Fibroblast of mammary gland (primary cell): ENCODE measurements at regions not wholly inside any gene's neighbourhood (a gene's known extent, or its start where the extent isn't known, plus 50 kb on each side); places are given as distances from the start of the nearest gene placed in this dataset.

ENCODE experiments used
- DNase-seq: peaks from one replicate; pipeline ENCODE4 v3.0.0-alpha.2; 2010; ENCODE audit warnings: low read depth
- H3K4me3 ChIP-seq: 2 replicates; pipeline ENCODE4 v1.5.1; 2011; ENCODE audit warnings: low read depth, mild to moderate bottlenecking, low read length, moderate library complexity; ENCODE audit not compliant: control insufficient read depth
- TF ChIP-seq, protein P1 (sequence below): conservative IDR thresholded peaks from 2 replicates; pipeline ENCODE4 v1.5.1; 2011; ENCODE audit warnings: low read depth, low read length, inconsistent platforms; ENCODE audit not compliant: control insufficient read depth, insufficient read depth

- no peak overlapping the region for H3K4me3 ChIP-seq
Measured at GRCh38 chr5:81853030-81853357, 102.1 kb upstream of the SSBP2 start.

DNA sequence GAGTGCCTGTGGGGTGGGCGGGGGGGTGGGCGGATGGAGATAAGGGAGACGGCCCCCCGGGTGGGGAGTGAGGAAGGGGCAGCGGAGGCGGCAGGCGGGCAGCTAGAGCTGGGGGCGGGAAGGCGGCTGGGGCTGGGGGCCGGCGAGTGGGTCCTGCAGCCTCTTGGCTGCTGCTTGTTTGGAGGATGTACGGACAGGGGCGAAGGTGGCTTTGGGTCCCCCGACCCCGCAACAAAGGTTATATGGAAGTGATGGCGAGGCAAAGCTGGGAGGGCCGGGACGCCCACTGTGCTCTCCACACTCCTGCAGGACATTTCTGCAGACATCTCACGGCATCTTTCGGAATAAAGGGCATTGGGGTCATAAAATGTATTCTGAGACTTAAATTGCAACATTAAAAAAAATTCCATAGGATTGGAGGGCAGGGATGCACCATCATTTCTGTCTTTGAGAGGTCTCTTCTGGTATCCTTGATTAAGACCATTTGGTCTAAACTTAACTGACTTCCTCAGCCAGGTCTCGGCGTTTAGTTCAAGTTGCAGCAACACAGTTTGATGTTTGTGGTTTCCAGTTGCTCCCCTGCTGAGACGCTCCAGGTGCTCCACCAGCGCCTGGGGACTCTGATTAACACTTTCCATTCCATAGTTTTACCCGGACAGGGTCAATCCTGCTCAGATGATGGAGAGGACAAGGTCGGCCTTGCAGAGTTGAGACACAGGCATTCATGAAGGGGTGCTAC, 101.6 kb upstream of the SSBP2 start:
- H3K4me3 ChIP-seq: peak overlapping the region; percentile 30
- TF ChIP-seq, protein P1, sequence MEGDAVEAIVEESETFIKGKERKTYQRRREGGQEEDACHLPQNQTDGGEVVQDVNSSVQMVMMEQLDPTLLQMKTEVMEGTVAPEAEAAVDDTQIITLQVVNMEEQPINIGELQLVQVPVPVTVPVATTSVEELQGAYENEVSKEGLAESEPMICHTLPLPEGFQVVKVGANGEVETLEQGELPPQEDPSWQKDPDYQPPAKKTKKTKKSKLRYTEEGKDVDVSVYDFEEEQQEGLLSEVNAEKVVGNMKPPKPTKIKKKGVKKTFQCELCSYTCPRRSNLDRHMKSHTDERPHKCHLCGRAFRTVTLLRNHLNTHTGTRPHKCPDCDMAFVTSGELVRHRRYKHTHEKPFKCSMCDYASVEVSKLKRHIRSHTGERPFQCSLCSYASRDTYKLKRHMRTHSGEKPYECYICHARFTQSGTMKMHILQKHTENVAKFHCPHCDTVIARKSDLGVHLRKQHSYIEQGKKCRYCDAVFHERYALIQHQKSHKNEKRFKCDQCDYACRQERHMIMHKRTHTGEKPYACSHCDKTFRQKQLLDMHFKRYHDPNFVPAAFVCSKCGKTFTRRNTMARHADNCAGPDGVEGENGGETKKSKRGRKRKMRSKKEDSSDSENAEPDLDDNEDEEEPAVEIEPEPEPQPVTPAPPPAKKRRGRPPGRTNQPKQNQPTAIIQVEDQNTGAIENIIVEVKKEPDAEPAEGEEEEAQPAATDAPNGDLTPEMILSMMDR: no peak
- DNase-seq: peak; percentile 66

More at GRCh38 chr5:81853030-81853357, 102.1 kb upstream of the SSBP2 start:
- TF ChIP-seq, protein P1: no peak
- DNase-seq: no peak

- TF ChIP-seq, protein P1: no peak
- peak; percentile 94 for DNase-seq
- H3K4me3 ChIP-seq: peak overlapping the region; percentile 54
Measured at GRCh38 chr5:81851481-81852178, 100.7 kb upstream of the SSBP2 start.

DNA sequence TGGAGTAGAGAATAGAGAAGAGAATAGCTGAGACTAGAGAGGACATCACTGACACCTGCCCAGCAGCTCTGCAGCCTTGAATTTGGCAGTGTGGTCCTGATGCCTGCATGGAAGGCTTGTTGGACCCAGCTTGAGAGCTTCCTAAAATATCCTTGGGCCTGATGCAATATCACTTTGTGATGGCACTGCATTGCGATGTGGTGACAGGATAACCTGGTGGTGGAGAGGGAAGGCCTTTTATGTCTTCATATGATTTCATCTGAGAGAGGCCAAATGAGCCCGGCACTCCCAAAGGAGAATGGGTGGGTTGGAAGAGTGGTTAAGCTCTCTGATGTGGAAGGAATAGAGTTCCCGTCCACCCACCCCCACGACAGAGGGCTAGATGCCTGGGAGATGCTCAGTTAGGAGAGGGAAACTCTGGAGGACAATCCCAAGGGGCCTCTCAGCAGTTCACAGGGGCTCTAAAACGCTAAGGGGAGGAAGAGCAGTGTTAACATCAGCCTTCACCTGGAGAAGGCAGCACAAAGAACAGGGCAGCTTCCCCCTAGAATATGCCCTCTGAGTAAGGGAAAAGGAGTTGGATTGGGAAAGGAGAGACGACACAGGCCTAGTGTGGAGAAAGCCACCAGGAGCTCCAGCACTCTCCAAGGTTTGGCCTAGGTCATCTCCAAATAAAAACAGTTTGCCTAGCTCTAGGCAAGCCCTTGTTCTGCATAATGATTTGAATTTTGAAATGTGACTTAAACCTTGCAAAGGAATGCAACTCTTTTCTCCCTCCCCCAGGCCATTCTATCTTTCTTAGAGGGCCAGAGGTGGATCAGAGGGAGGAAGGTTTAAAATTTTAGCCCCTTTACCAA, 99.8 kb upstream of the SSBP2 start:
- TF ChIP-seq, protein P1: no peak
- peak; percentile 42 for DNase-seq
- no peak overlapping the region for H3K4me3 ChIP-seq

- DNase-seq: no peak
- no peak overlapping the region for H3K4me3 ChIP-seq
- TF ChIP-seq, protein P1: no peak
Measured at GRCh38 chr5:81849770-81850367, 99.0 kb upstream of the SSBP2 start.

- TF ChIP-seq, protein P1: no peak
- no peak overlapping the region for H3K4me3 ChIP-seq
- DNase-seq: peak; percentile 30
Measured at GRCh38 chr5:81848362-81848880, 97.5 kb upstream of the SSBP2 start.
